SU-DHL-6 (cell line): ENCODE measurements at regions not wholly inside any gene's neighbourhood (a gene's known extent, or its start where the extent isn't known, plus 50 kb on each side); places are given as distances from the start of the nearest gene placed in this dataset.

Source experiments
- CTCF ChIP-seq: fragments of 200-600 bp; sonication (generic); IDR thresholded peaks from one replicate; pipeline ENCODE4 v1.5.1; 2017; ENCODE audit warnings: antibody characterized with exemption, mild to moderate bottlenecking, low read length, moderate library complexity; ENCODE audit not compliant: insufficient read depth, poor library complexity, severe bottlenecking
- EZH2phosphoT487 ChIP-seq: fragments of 200-600 bp; sonication (generic), shearing (Covaris generic); conservative IDR thresholded peaks from 2 replicates; pipeline ENCODE4 v1.6.1; 2018; ENCODE audit warnings: mild to moderate bottlenecking, antibody characterized with exemption, low read length, moderate library complexity, mixed read lengths

- TF ChIP-seq CTCF, result no peak
- TF ChIP-seq EZH2phosphoT487, result no peak
Observed at GRCh38 chr6:56378507-56378906, 131.1 kb upstream of the COL21A1 start.
